SK-N-SH (cell line): ENCODE measurements at regions not wholly inside any gene's neighbourhood (a gene's known extent, or its start where the extent isn't known, plus 50 kb on each side); places are given as distances from the start of the nearest gene placed in this dataset.

Experiments
- CHD2 ChIP-seq: fragments of 150-350 bp; IDR thresholded peaks from 2 replicates; pipeline ENCODE4 v1.6.1; 2018; ENCODE audit warnings: low read length; ENCODE audit not compliant: partially characterized antibody
- CTCF ChIP-seq: fragments of 200-600 bp; sonication (generic); IDR thresholded peaks from 2 replicates; pipeline ENCODE4 v1.6.1; 2017; ENCODE audit warnings: antibody characterized with exemption, mild to moderate bottlenecking, moderate library complexity
- IRF3 ChIP-seq: fragments of 150-350 bp; IDR thresholded peaks from 2 replicates; pipeline ENCODE4 v1.6.1; 2016; ENCODE audit warnings: mild to moderate bottlenecking, low read depth, low read length
- JUND ChIP-seq: IDR thresholded peaks from 2 replicates; pipeline ENCODE4 v1.4.0; 2012
- MAX ChIP-seq: IDR thresholded peaks from 2 replicates; pipeline ENCODE4 v1.4.0; 2012; ENCODE audit warnings: low read depth
- POLR2AphosphoS5 ChIP-seq: IDR thresholded peaks from 2 replicates; pipeline ENCODE4 v1.6.1; 2012; ENCODE audit warnings: low read depth, low read length
- RAD21 ChIP-seq: IDR thresholded peaks from 2 replicates; pipeline ENCODE4 v1.6.1; 2012; ENCODE audit warnings: mild to moderate bottlenecking, low read length
- RCOR1 ChIP-seq: fragments of 150-350 bp; IDR thresholded peaks from 2 replicates; pipeline ENCODE4 v1.6.1; 2017; ENCODE audit warnings: antibody characterized with exemption, low read length
- RFX5 ChIP-seq: IDR thresholded peaks from 2 replicates; pipeline ENCODE4 v1.6.1; 2012; ENCODE audit warnings: mild to moderate bottlenecking, improper control_type of control experiment, low read length
- SMC3 ChIP-seq: IDR thresholded peaks from 2 replicates; pipeline ENCODE4 v1.6.1; 2012; ENCODE audit warnings: low read depth, low read length, improper control_type of control experiment
- TCF12 ChIP-seq: IDR thresholded peaks from 2 replicates; pipeline ENCODE4 v1.4.0; 2012
- YY1 ChIP-seq: IDR thresholded peaks from 2 replicates; pipeline ENCODE4 v1.4.0; 2012; ENCODE audit warnings: low read depth, mild to moderate bottlenecking

- TF ChIP-seq RCOR1 (no peak), TCF12 (no peak), CTCF (no peak), JUND (no peak), MAX (no peak), POLR2AphosphoS5 (no peak), YY1 (no peak), SMC3 (no peak), RFX5 (no peak), RAD21 (no peak), CHD2 (no peak), IRF3 (no peak)
Measured at GRCh38 chr1:56340977-56341376, 238.4 kb downstream of the PLPP3 start.
